Panc1 (cell line): ENCODE measurements at regions not wholly inside any gene's neighbourhood (a gene's known extent, or its start where the extent isn't known, plus 50 kb on each side); places are given as distances from the start of the nearest gene placed in this dataset.

Experiments
- ATAC-seq: fragments of 200-7000 bp; cut with Tn5 transposase; 2 replicates; pipeline ENCODE4 v1.9.1; 2020; ENCODE audit warnings: mild to moderate bottlenecking, moderate library complexity
- BruUV-seq: library from RNA; stranded (reverse); fragments of 400-500 nt; replicated peaks from 2 replicates; lab custom pipeline; 2021; lab: Mats Ljungman, UMichigan
- CTCF ChIA-PET: fragments of 300-600 bp; sonication (Branson Sonifier 250); formaldehyde crosslinking; loops from one replicate; lab custom pipeline; 2022; ENCODE audit warnings: antibody characterized with exemption; lab: Charles Lee
- POLR2A ChIA-PET: fragments of 300-600 bp; sonication (Branson Sonifier 250); formaldehyde crosslinking; loops from one replicate; lab custom pipeline; 2022; ENCODE audit warnings: antibody characterized with exemption; lab: Charles Lee
- DNase-seq: peaks from one replicate; pipeline ENCODE4 v3.0.0-alpha.2; 2010; ENCODE audit warnings: low read depth, low spot score
- H3K27ac ChIP-seq: 2 replicates; pipeline ENCODE4 v1.5.1; 2011; ENCODE audit warnings: mild to moderate bottlenecking, low read length, inconsistent platforms
- H3K27me3 ChIP-seq: fragments of 200-500 bp; sonication (Bioruptor generic); 2 replicates; pipeline ENCODE4 v1.6.0; 2014; ENCODE audit warnings: low read length, inconsistent platforms; ENCODE audit not compliant: control insufficient read depth, insufficient read depth
- H3K36me3 ChIP-seq: fragments of 200-500 bp; sonication (Bioruptor generic); 2 replicates; pipeline ENCODE4 v1.5.1; 2014; ENCODE audit warnings: inconsistent platforms, mild to moderate bottlenecking, low read length, moderate library complexity; ENCODE audit not compliant: control insufficient read depth, insufficient read depth
- H3K4me1 ChIP-seq: 2 replicates; pipeline ENCODE4 v1.5.1; 2011; ENCODE audit warnings: inconsistent platforms, mild to moderate bottlenecking, low read length, moderate library complexity; ENCODE audit not compliant: control insufficient read depth, insufficient read depth
- H3K4me3 ChIP-seq, 2 experiments: 2 replicates each; pipeline ENCODE4 v1.5.1; 2011 to 2012; ENCODE audit warnings: low read depth in 2 of 2, low read length in 2 of 2, mild to moderate bottlenecking in 2 of 2, inconsistent platforms in 1 of 2, moderate library complexity in 1 of 2
- H3K9me3 ChIP-seq: fragments of 200-500 bp; sonication (Bioruptor generic); 2 replicates; pipeline ENCODE4 v1.5.1; 2014; ENCODE audit warnings: low read depth, mild to moderate bottlenecking, inconsistent platforms, low read length, moderate library complexity; ENCODE audit not compliant: control insufficient read depth, insufficient read depth
- POLR2AphosphoS5 ChIP-seq: IDR thresholded peaks from 2 replicates; pipeline ENCODE4 v1.6.1; 2012; ENCODE audit warnings: mild to moderate bottlenecking, low read depth, low read length, moderate library complexity
- SIN3A ChIP-seq: IDR thresholded peaks from 2 replicates; pipeline ENCODE4 v1.6.1; 2012; ENCODE audit warnings: low read depth, mild to moderate bottlenecking, low read length, moderate library complexity, borderline replicate concordance; ENCODE audit not compliant: insufficient read depth
- TCF7L2 ChIP-seq: IDR thresholded peaks from 2 replicates; pipeline ENCODE4 v1.6.1; 2011; ENCODE audit warnings: mild to moderate bottlenecking, low read depth, low read length, inconsistent platforms
- in situ Hi-C: cut with HindIII; loops from 2 replicates; pipeline ENCODE4 v1.10.0; 2016; ENCODE audit warnings: low sequenced_read_pairs, low pct_unique_long_range_greater_than_20kb
- intact Hi-C: fragments of 100-400 bp; cut with micrococcal nuclease; formaldehyde crosslinking; loops from one replicate; pipeline ENCODE4 v1.10.0; 2022; ENCODE audit not compliant: unreplicated experiment
- TF ChIP-seq, protein P1 (sequence below), 2 experiments: IDR thresholded peaks; 2 replicates each; pipeline ENCODE4 v1.6.1; 2011 to 2012; ENCODE audit warnings: low read depth in 2 of 2, control low read depth in 1 of 2, low read length in 1 of 2, mild to moderate bottlenecking in 1 of 2, moderate library complexity in 1 of 2; ENCODE audit not compliant: insufficient read depth in 1 of 2
- TF ChIP-seq, protein P2 (sequence below): fragments of 450-650 bp; IDR thresholded peaks from 2 replicates; pipeline ENCODE4 v1.5.1; 2017; ENCODE audit warnings: mild to moderate bottlenecking

DNA sequence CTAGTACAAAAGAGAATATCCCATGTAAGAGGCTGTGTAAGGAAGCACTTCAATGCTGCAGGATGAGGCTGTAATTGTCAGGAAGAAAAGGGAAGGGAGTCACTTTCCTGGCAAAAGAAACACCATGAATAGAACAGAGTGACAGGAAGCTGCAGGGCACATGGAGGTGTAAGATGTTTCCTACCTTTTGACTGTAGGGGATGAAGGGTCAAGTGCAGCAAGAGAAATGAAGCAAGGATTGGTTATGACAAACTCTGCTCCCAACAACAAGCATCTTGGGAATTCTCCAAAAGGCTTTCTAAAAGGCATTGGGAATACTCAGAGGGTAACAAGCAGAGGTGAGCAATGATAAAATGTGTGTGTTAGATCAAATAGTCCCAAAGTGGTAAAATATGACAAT is 74.3 kb upstream of the NPY2R start:
- CTCF ChIA-PET = no interaction called here
- POLR2A ChIA-PET = no interaction called here
- in situ Hi-C loops = no loop called here

DNA sequence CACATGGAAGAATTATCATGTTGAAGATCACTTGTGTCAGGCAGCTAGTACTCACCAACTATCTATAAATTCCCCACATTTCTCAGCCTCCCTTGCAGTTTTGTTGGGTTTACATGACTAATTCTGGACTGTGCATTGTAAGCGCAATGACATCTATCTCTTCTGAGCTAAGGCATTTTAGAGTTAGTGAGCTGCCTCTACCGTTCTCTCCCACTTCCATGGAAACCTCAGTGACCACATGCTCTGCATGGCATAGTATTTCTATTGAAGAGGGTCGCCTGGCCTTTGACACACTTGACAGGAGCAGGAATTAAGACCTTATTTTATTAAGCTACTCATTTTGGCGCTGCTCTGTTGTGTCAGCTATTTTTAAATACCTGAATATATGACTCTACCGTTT is 67.5 kb upstream of the NPY2R start:
- intact Hi-C loops = no loop called here
- no peak for TF ChIP-seq POLR2AphosphoS5
- TF ChIP-seq, protein P1, sequence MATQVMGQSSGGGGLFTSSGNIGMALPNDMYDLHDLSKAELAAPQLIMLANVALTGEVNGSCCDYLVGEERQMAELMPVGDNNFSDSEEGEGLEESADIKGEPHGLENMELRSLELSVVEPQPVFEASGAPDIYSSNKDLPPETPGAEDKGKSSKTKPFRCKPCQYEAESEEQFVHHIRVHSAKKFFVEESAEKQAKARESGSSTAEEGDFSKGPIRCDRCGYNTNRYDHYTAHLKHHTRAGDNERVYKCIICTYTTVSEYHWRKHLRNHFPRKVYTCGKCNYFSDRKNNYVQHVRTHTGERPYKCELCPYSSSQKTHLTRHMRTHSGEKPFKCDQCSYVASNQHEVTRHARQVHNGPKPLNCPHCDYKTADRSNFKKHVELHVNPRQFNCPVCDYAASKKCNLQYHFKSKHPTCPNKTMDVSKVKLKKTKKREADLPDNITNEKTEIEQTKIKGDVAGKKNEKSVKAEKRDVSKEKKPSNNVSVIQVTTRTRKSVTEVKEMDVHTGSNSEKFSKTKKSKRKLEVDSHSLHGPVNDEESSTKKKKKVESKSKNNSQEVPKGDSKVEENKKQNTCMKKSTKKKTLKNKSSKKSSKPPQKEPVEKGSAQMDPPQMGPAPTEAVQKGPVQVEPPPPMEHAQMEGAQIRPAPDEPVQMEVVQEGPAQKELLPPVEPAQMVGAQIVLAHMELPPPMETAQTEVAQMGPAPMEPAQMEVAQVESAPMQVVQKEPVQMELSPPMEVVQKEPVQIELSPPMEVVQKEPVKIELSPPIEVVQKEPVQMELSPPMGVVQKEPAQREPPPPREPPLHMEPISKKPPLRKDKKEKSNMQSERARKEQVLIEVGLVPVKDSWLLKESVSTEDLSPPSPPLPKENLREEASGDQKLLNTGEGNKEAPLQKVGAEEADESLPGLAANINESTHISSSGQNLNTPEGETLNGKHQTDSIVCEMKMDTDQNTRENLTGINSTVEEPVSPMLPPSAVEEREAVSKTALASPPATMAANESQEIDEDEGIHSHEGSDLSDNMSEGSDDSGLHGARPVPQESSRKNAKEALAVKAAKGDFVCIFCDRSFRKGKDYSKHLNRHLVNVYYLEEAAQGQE (IDR thresholded peaks at IDR 0.05; ENCODE audit: insufficient read depth in 1 of 2, low read depth in 2 of 2, low read length in 1 of 2) = no peak
- TF ChIP-seq, protein P2, sequence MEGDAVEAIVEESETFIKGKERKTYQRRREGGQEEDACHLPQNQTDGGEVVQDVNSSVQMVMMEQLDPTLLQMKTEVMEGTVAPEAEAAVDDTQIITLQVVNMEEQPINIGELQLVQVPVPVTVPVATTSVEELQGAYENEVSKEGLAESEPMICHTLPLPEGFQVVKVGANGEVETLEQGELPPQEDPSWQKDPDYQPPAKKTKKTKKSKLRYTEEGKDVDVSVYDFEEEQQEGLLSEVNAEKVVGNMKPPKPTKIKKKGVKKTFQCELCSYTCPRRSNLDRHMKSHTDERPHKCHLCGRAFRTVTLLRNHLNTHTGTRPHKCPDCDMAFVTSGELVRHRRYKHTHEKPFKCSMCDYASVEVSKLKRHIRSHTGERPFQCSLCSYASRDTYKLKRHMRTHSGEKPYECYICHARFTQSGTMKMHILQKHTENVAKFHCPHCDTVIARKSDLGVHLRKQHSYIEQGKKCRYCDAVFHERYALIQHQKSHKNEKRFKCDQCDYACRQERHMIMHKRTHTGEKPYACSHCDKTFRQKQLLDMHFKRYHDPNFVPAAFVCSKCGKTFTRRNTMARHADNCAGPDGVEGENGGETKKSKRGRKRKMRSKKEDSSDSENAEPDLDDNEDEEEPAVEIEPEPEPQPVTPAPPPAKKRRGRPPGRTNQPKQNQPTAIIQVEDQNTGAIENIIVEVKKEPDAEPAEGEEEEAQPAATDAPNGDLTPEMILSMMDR = no peak
- no peak for TF ChIP-seq TCF7L2
- no peak for TF ChIP-seq SIN3A
- ChIA-PET POLR2A (no interaction called here), CTCF (no interaction called here)
- in situ Hi-C loops = no loop called here
- H3K4me3 ChIP-seq = no peak overlapping the region
- no peak overlapping the region for H3K27ac ChIP-seq
- H3K4me1 ChIP-seq = no peaks in the 10 kb centered on the region
- no peaks in the 10 kb centered on the region for H3K27me3 ChIP-seq
- H3K9me3 ChIP-seq = no peaks in the 10 kb centered on the region
- DNase-seq = no peak
- ATAC-seq = no peak
- BruUV-seq = no TSS peak
- no peaks in the 10 kb centered on the region for H3K36me3 ChIP-seq

More for the DNA sequence above, 74.3 kb upstream of the NPY2R start:
- no peaks in the 10 kb centered on the region for H3K9me3 ChIP-seq
- intact Hi-C loops = no loop called here
- ATAC-seq = no peak
- H3K27me3 ChIP-seq = no peaks in the 10 kb centered on the region
- H3K36me3 ChIP-seq = no peaks in the 10 kb centered on the region
- no peak overlapping the region for H3K27ac ChIP-seq
- no peak for DNase-seq
- H3K4me1 ChIP-seq = no peaks in the 10 kb centered on the region
- no peak overlapping the region for H3K4me3 ChIP-seq
- BruUV-seq = no TSS peak
- TF ChIP-seq TCF7L2 (no peak), SIN3A (no peak), POLR2AphosphoS5 (no peak)
- TF ChIP-seq, protein P2 = no peak
- TF ChIP-seq, protein P1 (IDR thresholded peaks at IDR 0.05; ENCODE audit: insufficient read depth in 1 of 2, low read depth in 2 of 2, low read length in 1 of 2) = no peak
